T-cell (primary cell): ENCODE measurements at regions not wholly inside any gene's neighbourhood (a gene's known extent, or its start where the extent isn't known, plus 50 kb on each side); places are given as distances from the start of the nearest gene placed in this dataset.
A peak's percentile ranks its signal among the peaks of the same experiment; 100 is the strongest.

Experiments
- ATAC-seq, 4 experiments: fragments of 200-7000 bp in 3 of 4; fragments of 150-1000 bp in 1 of 4; cut with Tn5 transposase; replicated peaks in 1 of 4; 1 replicate in 3 of 4; 2 replicates in 1 of 4; pipeline ENCODE4 v1.10.0; 2021; ENCODE audit warnings: moderate library complexity in 3 of 4, mild to moderate bottlenecking in 2 of 4, moderate number of reproducible peaks in 1 of 4
- CTCF ChIA-PET, 2 donors: fragments of 300-600 bp; sonication (Branson Sonifier 250); formaldehyde crosslinking; loops; one replicate each; lab custom pipeline; 2022; ENCODE audit warnings: antibody characterized with exemption in 2 of 2; lab: Charles Lee
- POLR2A ChIA-PET, 2 donors: fragments of 300-600 bp; sonication (Branson Sonifier 250); formaldehyde crosslinking; loops; one replicate each; lab custom pipeline; 2022; ENCODE audit warnings: antibody characterized with exemption in 2 of 2; lab: Charles Lee
- DNase-seq, 35 experiments: peaks; one replicate each; pipeline versions ENCODE4 v3.0.0 to v3.0.0-alpha.2; 2013 to 2023
- H3K27ac ChIP-seq: one replicate; pipeline ENCODE4 v1.5.1; 2013; ENCODE audit warnings: low read length
- H3K27me3 ChIP-seq, 2 experiments: replicated peaks in 1 of 2; 1 replicate in 1 of 2; 2 replicates in 1 of 2; pipeline versions ENCODE4 v1.6.1 to v1.7.0; 2013; ENCODE audit warnings: low read length in 1 of 2, mixed read lengths in 1 of 2; ENCODE audit not compliant: control insufficient read depth in 2 of 2, insufficient read depth in 2 of 2; ENCODE audit errors: extremely low read depth in 1 of 2
- H3K36me3 ChIP-seq, 2 donors: 1 replicate in 1 of 2; 2 replicates in 1 of 2; pipeline versions ENCODE4 v1.6.1 to v1.7.0; 2013; ENCODE audit warnings: low read length in 1 of 2; ENCODE audit not compliant: control insufficient read depth in 2 of 2, insufficient read depth in 1 of 2; ENCODE audit errors: extremely low read depth in 1 of 2
- H3K4me1 ChIP-seq, 2 experiments: 1 replicate in 1 of 2; 2 replicates in 1 of 2; pipeline versions ENCODE4 v1.6.1 to v1.7.0; 2013; ENCODE audit warnings: low read length in 2 of 2, mixed read lengths in 1 of 2; ENCODE audit not compliant: insufficient read depth in 2 of 2, control insufficient read depth in 1 of 2; ENCODE audit errors: extremely low read depth in 1 of 2
- H3K4me3 ChIP-seq, 2 donors: 1 replicate in 1 of 2; 2 replicates in 1 of 2; pipeline versions ENCODE4 v1.5.1 to v1.7.0; 2013; ENCODE audit warnings: mild to moderate bottlenecking in 2 of 2, low read length in 1 of 2, moderate library complexity in 1 of 2; ENCODE audit not compliant: control insufficient read depth in 1 of 2; ENCODE audit errors: extremely low read depth in 1 of 2
- H3K9me3 ChIP-seq: 2 replicates; pipeline ENCODE4 v1.7.0; 2013
- H3K27ac Mint-ChIP-seq, 2 donors: one replicate each; pipeline ENCODE4 v1.8.0; 2020 to 2021; ENCODE audit warnings: mild to moderate bottlenecking in 2 of 2, mixed read lengths in 2 of 2
- H3K27me3 Mint-ChIP-seq, 2 donors: one replicate each; pipeline ENCODE4 v1.8.0; 2021 to 2022; ENCODE audit warnings: mixed read lengths in 2 of 2
- H3K36me3 Mint-ChIP-seq: one replicate; pipeline ENCODE4 v1.8.0; 2021; ENCODE audit warnings: mixed read lengths
- H3K4me1 Mint-ChIP-seq, 3 donors: one replicate each; pipeline ENCODE4 v1.8.0; 2020 to 2022; ENCODE audit warnings: mixed read lengths in 3 of 3, mild to moderate bottlenecking in 1 of 3
- H3K4me3 Mint-ChIP-seq, 3 donors: one replicate each; pipeline ENCODE4 v1.8.0; 2020 to 2022; ENCODE audit warnings: mild to moderate bottlenecking in 3 of 3, mixed read lengths in 3 of 3, moderate library complexity in 3 of 3
- H3K9me3 Mint-ChIP-seq, 3 donors: one replicate each; pipeline ENCODE4 v1.8.0; 2020 to 2022; ENCODE audit warnings: mixed read lengths in 3 of 3
- WGBS: methylation state at CpG from one replicate; pipeline ENCODE4 v1.1.5; 2013; ENCODE audit warnings: missing lambda C conversion rate; ENCODE audit not compliant: insufficient coverage; 5-methylcytosine and 5-hydroxymethylcytosine counted together

GRCh38 chr1:181417915-181418314, 65.4 kb upstream of the CACNA1E start:
- ChIA-PET POLR2A (no interaction called here), CTCF (no interaction called here)
- no CpG with 5 or more reads among the region's 3 CpGs for WGBS

GRCh38 chr1:181423301-181423918, 59.9 kb upstream of the CACNA1E start:
- no peaks in the 10 kb centered on the region for H3K9me3 Mint-ChIP-seq
- Histone ChIP-seq H3K27ac (no peak overlapping the region), H3K27me3 (peaks cover 0 to 31% of the 10 kb centered on the region in 2 experiments), H3K9me3 (no peaks in the 10 kb centered on the region), H3K4me1 (peaks cover 0 to 18% of the 10 kb centered on the region in 2 experiments), H3K4me3 (no peak overlapping the region), H3K36me3 (no peaks in the 10 kb centered on the region)
- ATAC-seq = peak; percentile 54 to 77 (median 69)
- H3K4me3 Mint-ChIP-seq = no peak overlapping the region
- CTCF ChIA-PET = interaction anchor here (0.6 to 2.5 kb wide), 16 partner anchors 12 to 1430 kb away, joined by 3 to 20 read pairs (median 4); no protein-coding TSS in a partner anchor
- peak in 32 of 35 experiments; percentile 8 to 61 (median 32) for DNase-seq
- no peak overlapping the region for H3K27ac Mint-ChIP-seq
- H3K4me1 Mint-ChIP-seq = peaks cover 0 to 18% (median 13%) of the 10 kb centered on the region in 3 donors
- WGBS = 30% methylated on average over 2 of the region's 4 CpGs
- H3K27me3 Mint-ChIP-seq = peaks cover 15 to 27% of the 10 kb centered on the region in 2 donors
- no peaks in the 10 kb centered on the region for H3K36me3 Mint-ChIP-seq
- POLR2A ChIA-PET = interaction anchor here in 1 of 2 donors (0.6 kb wide), 1 partner anchor 334 kb away, joined by 6 read pairs; no protein-coding TSS in a partner anchor

More at GRCh38 chr1:181417915-181418314, 65.4 kb upstream of the CACNA1E start:
- no peaks in the 10 kb centered on the region for H3K27me3 Mint-ChIP-seq
- ATAC-seq (no peak), DNase-seq (no peak)
- no peaks in the 10 kb centered on the region for H3K27me3 ChIP-seq
- no peaks in the 10 kb centered on the region for H3K4me1 ChIP-seq
- H3K4me3 Mint-ChIP-seq = no peak overlapping the region
- no peak overlapping the region for H3K4me3 ChIP-seq
- no peaks in the 10 kb centered on the region for H3K9me3 Mint-ChIP-seq
- no peak overlapping the region for H3K27ac ChIP-seq
- no peaks in the 10 kb centered on the region for H3K36me3 Mint-ChIP-seq
- H3K4me1 Mint-ChIP-seq = no peaks in the 10 kb centered on the region
- H3K9me3 ChIP-seq = no peaks in the 10 kb centered on the region
- H3K36me3 ChIP-seq = no peaks in the 10 kb centered on the region
- H3K27ac Mint-ChIP-seq = no peak overlapping the region

- H3K4me3 Mint-ChIP-seq = peak overlapping the region; percentile 64 to 65 (median 65)
- CTCF ChIA-PET = interaction anchor here (0.6 to 2.5 kb wide), 11 partner anchors 26 to 240 kb away, joined by 3 to 29 read pairs (median 4); no protein-coding TSS in a partner anchor
- WGBS = 25% methylated on average over 7 of the region's 16 CpGs
- Histone ChIP-seq H3K9me3 (no peaks in the 10 kb centered on the region), H3K4me3 (no peak overlapping the region), H3K27ac (no peak overlapping the region), H3K27me3 (peaks cover 0 to 34% of the 10 kb centered on the region in 2 experiments), H3K36me3 (no peaks in the 10 kb centered on the region), H3K4me1 (peaks cover 0 to 18% of the 10 kb centered on the region in 2 experiments)
- H3K27ac Mint-ChIP-seq = peak overlapping the region in 1 of 2 donors; percentile 62
- peaks cover 15 to 27% of the 10 kb centered on the region in 2 donors for H3K27me3 Mint-ChIP-seq
- no peaks in the 10 kb centered on the region for H3K9me3 Mint-ChIP-seq
- DNase-seq (peak; percentile 28 to 84 (median 67)), ATAC-seq (peak; percentile 51 to 76 (median 66))
- POLR2A ChIA-PET = no interaction called here
- peaks cover 0 to 18% (median 13%) of the 10 kb centered on the region in 3 donors for H3K4me1 Mint-ChIP-seq
- no peaks in the 10 kb centered on the region for H3K36me3 Mint-ChIP-seq
Measured at GRCh38 chr1:181424786-181425403, 58.4 kb upstream of the CACNA1E start.

- WGBS = no CpG with 5 or more reads among the region's 8 CpGs
- DNase-seq (no peak), ATAC-seq (no peak)
- H3K9me3 ChIP-seq = no peaks in the 10 kb centered on the region
- peaks cover 0 to 21% of the 10 kb centered on the region in 2 experiments for H3K4me1 ChIP-seq
- POLR2A ChIA-PET = no interaction called here
- Mint-ChIP-seq H3K36me3 (no peaks in the 10 kb centered on the region), H3K27ac (peak overlapping the region in 1 of 2 donors; percentile 24), H3K9me3 (no peaks in the 10 kb centered on the region), H3K4me3 (no peak overlapping the region), H3K27me3 (peaks cover 15 to 27% of the 10 kb centered on the region in 2 donors), H3K4me1 (peaks cover 0 to 18% (median 14%) of the 10 kb centered on the region in 3 donors)
- H3K27ac ChIP-seq = no peak overlapping the region
- H3K4me3 ChIP-seq = no peak overlapping the region
- H3K27me3 ChIP-seq = peaks cover 0 to 37% of the 10 kb centered on the region in 2 experiments
- CTCF ChIA-PET = interaction anchor here (0.7 to 2.5 kb wide), 10 partner anchors 27 to 527 kb away, joined by 3 to 29 read pairs (median 6); no protein-coding TSS in a partner anchor
- no peaks in the 10 kb centered on the region for H3K36me3 ChIP-seq
Measured at GRCh38 chr1:181425566-181425965, 57.8 kb upstream of the CACNA1E start.

GRCh38 chr1:181429462-181429861, 53.9 kb upstream of the CACNA1E start:
- peaks cover 0 to 39% of the 10 kb centered on the region in 2 experiments for H3K27me3 ChIP-seq
- H3K4me1 ChIP-seq = peaks cover 0 to 11% of the 10 kb centered on the region in 2 experiments
- H3K9me3 ChIP-seq = no peaks in the 10 kb centered on the region
- H3K27ac Mint-ChIP-seq = no peak overlapping the region
- ChIA-PET POLR2A (no interaction called here), CTCF (interaction anchor here in 1 of 2 donors (0.6 to 2.1 kb wide), 3 partner anchors 238 to 541 kb away, joined by 3 to 8 read pairs (median 5); no protein-coding TSS in a partner anchor)
- no peak for ATAC-seq
- no peak overlapping the region for H3K27ac ChIP-seq
- peaks cover 0 to 10% (median 9%) of the 10 kb centered on the region in 3 donors for H3K4me1 Mint-ChIP-seq
- H3K36me3 ChIP-seq = no peaks in the 10 kb centered on the region
- H3K9me3 Mint-ChIP-seq = no peaks in the 10 kb centered on the region
- no peak overlapping the region for H3K4me3 ChIP-seq
- H3K27me3 Mint-ChIP-seq = peaks cover 24 to 36% of the 10 kb centered on the region in 2 donors
- WGBS = no CpG with 5 or more reads among the region's 3 CpGs
- H3K4me3 Mint-ChIP-seq = no peak overlapping the region
- no peak for DNase-seq
- H3K36me3 Mint-ChIP-seq = no peaks in the 10 kb centered on the region
